Hematopoietic multipotent progenitor cell treated with erythropoietin and hydrocortisone succinate and interleukin-3 and kit ligand, for 15 days (in vitro differentiated cells): ENCODE measurements at regions not wholly inside any gene's neighbourhood (a gene's known extent, or its start where the extent isn't known, plus 50 kb on each side); places are given as distances from the start of the nearest gene placed in this dataset.
"Not testable (repeated sequence)": the region's sequence is repeated elsewhere in the genome, so short reads cannot be mapped to it uniquely, and the experiment has no call there.

Experiments
- DNase-seq: peaks from one replicate; pipeline ENCODE4 v3.0.0-alpha.2; 2015; ENCODE audit warnings: low spot score

DNA sequence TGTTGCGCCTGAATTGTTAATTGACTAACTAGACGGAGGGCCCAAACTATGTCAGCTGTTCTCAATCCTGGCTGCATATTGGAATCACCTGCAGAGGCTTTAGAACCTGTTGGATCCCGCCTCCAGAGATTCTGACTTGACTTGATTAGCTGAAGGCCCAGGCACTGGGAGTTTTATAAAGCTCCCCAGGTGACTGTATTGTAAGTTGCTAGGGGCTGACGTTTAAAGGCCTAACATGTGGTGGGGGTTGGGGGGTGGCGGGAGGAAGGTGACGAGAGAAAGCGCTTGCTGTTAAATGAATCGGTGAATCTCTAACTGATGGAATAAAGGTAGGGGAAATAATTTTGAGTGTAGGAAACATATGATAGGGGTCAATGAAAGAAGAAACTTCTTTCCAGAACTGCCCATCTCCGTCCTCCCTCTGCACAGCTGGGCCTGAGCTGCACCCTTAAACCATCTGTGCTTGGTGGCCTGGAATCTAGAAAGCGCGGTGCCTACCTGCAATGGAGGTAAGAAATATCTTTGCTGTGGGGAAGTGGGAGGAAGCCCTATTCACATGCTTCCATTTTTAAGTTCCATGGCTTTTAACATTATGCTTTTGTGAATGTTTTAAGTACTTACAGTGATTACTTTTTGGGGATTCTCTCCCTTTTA, 225.0 kb upstream of the FAM3C start:
- no peak for DNase-seq

DNA sequence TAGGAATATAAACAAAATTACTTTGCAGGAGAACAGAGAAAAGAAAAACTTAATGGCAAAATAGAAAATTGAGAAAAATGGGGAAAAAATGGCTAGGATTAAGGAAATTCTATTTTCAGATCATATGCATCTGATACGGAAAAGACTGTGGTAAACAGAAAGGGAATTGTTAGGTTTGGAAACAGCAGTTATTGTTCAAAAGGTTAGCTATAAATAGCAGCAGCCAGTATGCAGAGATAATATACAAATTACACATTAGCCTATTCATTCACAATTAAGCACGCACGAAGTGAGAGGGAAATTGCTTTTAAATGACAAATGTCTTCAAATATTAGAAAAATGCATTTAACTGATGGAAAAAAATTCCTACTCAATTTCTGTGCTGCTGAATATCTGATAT, 224.1 kb upstream of the FAM3C start:
- DNase-seq, result no peak

DNA sequence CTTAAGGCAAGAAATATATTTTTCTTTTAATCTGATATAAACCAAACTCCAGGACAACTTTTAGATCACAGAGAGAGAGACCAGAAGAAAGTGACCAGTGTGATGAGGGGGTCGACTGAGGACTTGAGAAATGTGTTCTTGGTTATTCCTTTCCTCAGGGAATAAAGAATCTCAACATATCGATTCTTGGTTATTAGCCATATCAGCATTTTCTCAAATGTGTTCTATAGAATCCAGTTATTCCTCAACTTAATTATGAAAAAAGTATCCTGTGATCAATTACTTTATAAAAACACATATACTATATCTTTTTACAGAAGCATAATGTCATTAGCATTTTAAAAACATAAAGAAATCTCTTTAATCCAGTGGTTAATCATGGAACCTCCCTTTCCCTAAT, 222.1 kb upstream of the FAM3C start:
- DNase-seq, result no peak

DNA sequence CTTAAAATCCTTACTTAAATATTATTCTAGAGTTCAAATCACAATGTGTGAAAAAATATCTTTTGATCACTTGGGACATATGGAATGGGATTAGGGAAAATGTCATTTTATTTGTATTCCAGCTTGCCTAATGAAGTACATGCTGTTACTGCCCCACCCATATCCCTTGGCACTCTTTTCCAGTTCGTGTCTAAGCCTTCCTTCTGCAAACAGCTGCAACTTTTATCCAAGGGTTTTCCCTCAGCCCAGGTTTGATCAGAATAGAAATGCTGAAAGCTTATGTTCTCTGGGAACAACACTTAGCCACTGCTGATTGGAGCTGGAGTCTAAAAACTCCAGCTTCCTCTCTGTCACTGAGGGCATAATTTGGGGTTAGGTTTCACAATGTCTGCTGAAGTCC, 214.1 kb upstream of the FAM3C start:
- no peak for DNase-seq

DNA sequence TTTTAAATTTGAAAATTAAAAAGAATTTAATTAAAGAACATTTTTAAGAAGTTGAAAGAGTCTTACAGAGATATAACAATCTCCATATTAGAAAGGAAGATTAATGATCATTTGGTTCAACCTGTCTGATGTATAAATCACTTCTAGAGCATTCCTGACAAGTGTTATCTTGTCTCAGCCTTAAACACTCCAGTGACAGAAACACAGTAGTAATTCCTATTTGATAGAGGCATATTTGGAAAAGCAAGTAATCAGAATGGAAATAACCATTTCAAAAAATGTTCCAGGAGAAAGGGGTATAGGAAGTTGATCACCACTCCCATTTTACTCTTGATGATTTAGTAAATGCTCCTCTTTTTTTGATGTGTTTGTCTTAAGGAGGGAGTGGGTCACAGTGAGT, 213.1 kb upstream of the FAM3C start:
- no peak for DNase-seq

DNA sequence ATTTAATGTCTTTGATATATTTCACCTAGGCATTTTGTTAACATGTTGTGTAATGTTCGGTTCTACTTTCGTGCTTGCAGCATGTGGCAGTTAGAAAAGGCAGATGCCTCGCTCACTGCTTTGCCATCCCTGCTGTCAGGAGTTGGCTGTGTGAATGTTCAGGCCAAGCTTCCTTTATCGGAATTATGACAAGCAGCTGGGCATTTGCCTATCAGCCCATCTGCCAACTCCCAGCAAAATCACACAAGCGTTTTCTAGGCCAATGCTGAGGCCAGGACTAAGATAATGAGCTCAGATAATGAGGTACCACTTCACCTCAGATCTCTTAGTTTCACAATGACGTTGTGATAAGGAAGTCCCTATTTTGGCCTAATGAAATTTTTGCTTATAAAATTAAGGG, 212.7 kb upstream of the FAM3C start:
- DNase-seq, result no peak

DNA sequence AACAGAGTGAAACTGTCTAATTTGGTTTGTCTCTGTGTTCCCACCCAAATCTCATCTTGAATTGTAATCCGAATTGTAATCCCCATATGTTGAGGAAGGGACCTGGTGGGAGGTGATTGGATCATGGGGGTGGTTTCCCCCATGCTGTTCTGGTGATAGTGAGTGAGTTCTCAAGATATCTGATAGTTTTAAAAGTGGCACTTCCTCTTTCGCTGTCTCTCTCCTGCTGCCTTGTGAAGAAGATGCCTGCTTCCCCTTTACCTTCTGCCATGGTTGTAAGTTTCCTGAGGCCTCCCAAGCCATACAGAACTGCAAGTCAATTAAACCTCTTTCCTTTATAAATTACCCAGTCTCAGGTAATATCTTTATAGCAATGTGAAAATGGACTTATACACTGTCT, 212.1 kb upstream of the FAM3C start:
- not testable (repeated sequence) for DNase-seq

DNA sequence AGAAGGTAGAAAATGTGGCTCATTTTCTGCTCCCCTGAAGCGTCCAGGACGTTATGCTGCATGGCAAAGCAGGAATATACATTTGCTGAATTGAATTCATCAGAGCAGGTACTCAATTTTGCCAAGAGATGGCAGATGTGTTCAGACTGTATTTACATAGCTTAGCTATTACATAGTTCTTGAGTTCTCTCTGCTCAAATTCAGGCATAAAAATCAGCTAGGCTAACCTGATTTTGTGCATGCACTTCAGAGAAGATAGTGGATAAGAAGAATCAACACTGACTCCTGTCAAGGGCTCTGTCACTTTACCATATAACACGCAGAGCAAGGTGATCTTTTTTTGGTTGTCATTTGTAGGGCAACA, 209.2 kb upstream of the FAM3C start:
- DNase-seq, result no peak

DNA sequence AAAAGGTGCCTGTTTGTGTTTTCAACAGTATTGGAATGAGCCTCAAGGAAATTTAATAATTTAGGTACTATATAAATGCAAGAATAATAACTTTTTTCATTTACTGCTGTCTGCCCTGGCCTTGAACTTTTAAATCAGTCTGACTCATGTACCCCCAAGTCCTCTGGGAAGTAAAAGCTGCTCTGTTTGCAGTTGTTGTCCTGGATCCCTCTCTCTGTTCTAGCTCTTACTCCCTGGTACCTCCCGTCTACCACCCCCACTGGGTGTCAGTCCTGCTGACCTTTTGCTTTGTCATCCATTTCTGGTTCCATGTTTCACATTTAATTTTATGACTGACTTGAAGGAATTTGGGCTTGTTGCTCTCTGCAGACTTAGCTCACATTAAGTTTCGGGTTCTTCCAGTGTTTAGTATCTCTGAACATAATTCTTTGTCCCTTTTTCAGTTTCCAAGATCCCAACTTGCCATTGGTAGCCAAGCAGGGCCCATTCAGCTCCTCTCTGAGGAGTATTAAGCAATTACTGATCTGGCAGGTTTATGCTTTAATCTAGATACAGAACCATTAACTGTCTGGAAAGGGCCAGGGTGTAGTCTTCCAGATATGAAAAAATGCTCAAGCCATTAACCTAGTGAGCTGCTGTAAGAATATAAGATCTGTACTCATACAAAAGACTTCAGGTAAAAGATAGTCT, 208.7 kb upstream of the FAM3C start:
- DNase-seq, result no peak

DNA sequence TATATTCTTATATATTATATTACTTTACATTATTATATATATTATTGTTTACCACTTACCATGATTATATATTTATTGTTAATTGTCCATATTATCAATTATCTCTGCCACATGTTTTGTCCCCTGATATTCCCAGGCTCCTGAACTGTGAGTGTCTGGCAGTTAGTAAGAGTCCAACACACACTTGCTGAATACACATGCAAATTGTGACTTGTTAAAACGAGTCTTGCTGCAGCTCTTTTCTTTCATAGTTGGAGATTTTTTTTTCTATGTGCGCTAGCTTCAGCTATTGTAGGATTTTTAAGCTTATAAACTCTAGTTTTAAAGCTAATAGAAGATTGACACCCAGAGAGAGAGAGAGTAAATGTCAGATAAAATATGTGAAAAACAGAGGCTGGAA, 207.8 kb upstream of the FAM3C start:
- DNase-seq, result no peak

DNA sequence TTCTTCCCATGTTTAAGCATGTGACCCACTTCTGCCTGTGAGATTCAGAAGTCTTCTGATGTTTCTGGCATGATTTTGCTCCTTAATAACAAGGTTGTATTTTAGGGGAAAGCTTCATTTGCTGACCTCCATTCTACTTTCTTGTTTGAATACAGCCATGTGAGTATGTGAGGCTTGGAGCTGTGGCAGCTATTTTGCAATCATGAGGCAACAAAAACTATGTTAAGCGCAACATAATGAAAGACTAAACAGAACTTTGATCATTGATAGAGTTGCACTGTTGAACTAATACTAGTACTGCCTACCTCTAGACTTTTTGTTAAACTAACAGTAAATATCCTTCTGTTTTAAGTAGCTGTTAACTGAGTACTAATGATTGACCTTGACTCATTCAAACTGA, 203.8 kb upstream of the FAM3C start:
- no peak for DNase-seq

DNA sequence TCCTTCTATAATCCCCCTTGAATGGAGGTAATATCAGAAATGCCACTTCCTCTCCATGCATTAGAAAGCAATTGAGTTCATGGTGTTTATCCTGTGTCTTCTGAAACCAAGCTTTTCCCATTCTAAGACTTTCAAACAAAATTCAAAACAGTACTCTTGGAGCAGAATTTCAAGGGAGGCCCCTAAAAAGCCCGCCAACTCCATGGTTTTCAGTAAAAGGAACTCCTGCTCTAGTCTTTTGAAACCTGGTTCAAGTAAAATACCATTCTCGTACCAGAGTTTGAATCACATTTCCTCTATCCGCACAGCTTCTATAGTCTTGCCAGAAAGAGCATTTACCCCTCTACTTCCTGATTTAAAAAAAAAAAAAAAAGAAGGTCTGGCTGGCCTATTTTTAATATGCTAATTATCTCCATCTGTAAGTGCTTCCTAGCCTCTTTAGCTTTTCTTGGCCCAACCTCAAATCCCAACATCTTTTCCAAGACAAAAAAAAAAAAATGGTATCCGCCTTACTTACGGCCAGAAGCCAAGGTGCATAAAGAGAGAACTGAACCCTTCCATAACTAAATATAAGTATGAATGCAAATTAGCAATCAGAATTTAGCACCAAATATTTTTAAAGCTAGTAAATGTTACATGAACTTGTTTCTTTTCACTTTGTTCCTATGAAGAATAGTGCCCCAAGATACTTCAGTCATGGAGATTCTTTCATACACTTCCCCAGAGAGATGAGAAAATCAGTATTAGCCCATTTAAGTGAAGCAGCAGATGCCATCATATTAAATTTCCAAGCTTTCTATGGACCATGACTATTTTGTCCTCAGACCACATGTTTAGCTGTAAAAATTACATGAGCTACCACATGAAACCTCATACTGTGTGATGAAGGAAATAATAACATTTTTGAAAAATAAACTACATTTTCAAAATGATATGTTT, 199.9 kb upstream of the FAM3C start:
- DNase-seq, result no peak

DNA sequence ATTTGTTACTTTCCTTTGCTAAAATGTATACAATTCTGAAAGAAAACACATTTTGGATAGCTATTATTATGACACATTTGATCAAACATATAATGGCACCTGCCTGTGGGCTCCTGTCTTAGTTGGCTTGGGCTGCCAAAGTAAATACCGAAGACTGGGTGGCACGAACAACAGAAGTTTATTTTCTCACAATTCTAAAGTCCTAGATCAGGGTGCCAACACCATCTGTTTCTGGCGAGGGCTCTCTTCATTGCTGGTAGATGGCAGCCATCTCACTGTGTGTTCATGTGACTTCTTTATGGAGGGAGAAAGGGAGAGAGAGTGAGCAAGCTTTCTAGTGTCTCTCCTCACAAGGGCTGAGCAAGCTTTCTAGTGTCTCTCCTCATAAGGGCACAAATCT, 195.8 kb upstream of the FAM3C start:
- no peak for DNase-seq

DNA sequence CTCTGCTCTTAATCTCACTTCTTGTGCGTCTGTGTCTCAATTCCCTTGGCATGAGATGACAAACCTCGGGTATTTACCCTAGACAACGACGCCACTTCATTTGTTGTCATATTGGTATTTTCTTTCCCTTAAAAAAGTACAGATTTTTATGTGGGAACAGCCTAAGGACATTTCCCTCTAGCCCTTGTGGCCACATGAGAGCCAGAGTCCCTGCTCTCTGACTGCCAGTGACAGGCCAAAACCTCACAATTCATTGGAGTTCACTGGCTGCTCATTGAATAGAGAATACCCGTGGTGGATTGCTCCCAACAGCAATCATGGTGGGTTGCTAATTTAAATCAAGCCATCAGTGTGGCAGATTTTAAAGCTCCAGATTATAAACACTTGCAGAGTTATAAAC, 191.3 kb upstream of the FAM3C start:
- no peak for DNase-seq

DNA sequence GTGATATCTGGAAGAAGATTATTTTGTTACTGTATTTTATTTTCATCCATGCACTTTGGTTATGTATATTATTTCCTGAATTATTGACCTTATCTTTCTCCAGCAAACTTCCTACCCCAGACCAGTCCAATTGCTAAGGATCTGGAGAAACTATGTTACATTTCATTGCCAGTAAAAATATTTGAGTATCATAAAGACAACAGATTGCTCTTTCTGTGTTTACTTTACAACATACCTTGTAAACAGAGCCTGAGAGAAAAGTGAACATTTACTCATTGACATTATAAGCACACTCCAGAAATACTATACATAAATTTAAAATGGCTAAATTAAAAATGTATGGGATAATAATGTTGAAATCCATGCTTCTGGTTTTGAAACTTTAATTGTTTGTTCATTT, 186.2 kb upstream of the FAM3C start:
- no peak for DNase-seq

DNA sequence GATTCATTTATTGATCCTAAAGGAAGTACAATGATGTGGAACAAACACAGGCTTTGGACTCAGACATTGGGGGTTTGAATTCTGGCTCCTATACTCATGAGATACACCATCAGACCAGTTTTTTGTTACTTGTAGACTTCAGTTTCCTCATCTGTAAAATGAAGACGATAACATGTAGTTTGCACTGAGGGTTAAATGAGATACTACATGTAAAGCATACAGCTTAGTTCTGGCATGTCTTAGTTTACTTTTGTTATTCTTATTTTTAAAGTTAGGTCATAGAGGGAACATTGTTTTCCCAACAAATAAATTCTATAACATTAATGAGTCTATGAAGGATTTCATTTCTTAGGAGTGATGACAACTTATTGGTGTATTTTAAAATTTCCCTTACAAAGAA, 183.5 kb upstream of the FAM3C start:
- no peak for DNase-seq

DNA sequence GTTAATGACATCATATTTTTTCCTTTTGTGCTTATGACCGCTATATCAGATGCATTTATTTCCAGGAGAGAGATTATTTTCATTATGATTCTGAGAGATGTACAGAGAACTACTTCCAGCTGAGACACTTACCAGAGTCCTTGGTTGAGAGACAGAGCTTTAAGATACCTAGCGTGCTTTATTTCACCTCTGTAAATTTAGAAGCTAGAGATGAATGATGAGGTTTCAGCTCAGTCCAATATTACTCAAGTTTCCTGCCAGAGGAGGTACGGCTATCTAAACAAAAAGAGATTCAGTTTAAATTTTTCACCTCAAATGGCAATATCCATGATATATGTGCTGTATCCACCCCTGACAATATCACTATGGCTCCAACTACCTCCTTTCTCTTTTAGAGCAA, 182.6 kb upstream of the FAM3C start:
- DNase-seq, result no peak

DNA sequence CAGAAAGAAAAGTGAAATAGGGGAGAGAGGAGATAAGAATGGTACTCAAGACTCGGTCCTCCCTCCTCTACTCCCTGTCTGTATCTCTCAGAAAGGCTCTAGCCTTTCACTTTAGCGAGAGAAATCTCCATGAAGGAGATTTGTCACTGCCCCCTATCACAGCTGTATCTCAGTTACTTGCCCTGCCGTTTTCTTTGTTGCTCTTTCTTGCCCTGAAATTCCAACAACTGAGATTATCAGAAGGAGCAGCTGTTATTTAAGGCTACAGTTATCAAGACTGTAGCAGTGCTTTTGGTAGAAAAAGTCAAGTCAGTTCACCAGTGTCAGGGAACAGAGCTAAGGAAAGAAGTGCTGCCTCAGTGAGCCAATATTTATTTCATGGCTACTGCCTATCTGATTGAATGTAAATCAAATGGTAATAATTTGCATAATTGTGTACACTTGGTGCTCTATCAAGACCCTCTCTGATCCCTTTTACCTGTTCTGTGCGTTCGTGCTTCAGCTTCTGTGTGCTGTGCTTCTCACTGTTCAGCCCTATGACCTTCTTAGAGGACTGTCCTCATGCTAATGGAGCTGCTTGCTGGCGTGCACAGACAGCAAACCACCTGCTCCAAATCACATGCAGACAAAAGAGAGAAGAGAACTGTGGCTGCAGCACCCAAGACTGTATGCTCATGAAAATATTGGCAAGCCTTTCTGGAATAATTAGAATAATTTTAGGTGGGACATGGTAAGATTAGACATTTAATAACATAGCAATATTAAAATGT, 180.2 kb upstream of the FAM3C start:
- DNase-seq, result no peak

DNA sequence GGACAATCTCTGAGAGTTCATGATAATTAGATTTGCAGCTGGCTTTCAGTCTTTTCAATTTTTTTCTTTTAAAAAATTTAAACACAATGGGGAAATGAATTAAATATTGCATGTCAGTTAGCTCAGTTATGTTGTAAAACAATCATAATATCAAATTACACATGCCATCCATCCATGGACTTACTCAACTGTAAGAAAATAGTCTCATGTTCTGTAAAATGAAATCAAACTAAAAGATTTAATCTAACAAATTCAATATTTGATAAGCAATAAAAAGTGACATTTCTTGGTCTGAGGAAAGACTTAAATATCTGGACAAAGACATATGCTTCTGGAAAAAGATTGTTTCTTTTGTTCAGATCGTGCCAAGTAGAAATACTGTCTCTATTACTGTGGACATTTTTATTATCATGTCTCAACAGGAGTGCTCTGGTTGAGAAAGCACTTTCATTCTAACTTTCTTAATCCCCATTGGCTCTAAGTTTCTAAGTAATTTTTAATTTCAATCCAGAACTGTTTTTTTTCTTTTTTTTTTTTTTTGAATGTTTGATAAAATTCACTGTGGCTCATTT, 179.2 kb upstream of the FAM3C start:
- no peak for DNase-seq

DNA sequence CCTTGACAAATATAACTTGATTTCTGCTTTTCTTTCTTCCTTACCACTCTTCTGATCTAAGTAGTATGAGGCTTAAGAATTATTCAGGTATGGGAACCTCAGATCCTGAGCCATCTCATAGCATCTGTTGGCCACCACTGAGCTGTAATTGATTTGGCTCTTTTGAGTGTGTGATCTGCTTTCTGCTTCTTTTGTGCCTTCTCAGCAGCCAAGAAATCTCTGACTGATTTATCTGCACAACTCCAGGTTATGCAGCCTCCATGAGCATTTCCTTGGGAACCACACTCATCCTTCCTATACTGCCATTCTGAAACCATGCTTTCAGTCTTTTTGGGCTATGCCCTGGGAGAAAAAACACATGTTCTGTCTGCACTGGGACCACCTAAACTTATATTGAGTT, 178.0 kb upstream of the FAM3C start:
- DNase-seq, result no peak

DNA sequence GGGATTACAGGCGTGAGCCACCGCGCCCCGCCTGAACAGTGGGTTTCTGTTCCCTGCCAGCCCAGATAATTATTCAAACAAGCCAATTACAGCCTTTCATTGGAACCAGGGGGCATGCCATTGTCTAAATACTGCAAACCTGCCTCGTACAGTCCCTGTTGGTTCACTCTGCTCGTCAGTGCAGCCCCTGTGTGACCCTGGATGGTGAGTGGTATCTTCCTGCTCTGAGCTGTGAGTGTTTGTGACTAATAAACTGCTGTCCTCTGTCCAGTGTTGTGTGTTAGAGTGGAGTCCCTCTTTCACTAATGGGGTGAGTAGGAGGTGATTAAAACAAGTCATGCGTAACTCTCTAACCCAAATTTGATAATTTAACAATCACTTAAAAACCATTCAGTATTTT, 176.5 kb upstream of the FAM3C start:
- DNase-seq, result no peak

DNA sequence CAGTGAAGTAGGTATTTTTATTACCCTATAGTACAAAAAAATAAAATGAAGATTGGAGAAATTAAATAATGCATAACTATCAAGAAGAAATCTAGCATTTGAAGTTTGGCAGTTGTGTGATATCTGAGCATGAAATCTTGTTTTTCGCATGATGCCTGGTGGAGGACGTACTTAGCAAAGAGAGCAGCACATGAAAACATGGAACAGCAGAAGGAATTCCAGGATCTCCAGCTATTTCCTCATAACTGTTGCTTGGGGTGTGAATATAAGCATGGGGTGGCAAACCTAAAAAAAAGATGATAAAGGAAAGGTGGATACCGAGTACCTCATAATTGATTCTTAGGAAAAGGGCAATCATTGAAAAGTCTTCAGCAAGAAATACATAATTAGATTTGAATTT, 174.3 kb upstream of the FAM3C start:
- no peak for DNase-seq
